Cerebellar nuclear complex (tissue), 1 donor: ENCODE measurements at regions not wholly inside any gene's neighbourhood (a gene's known extent, or its start where the extent isn't known, plus 50 kb on each side); places are given as distances from the start of the nearest gene placed in this dataset.

Source experiments
- DNase-seq, 2 experiments: peaks; one replicate each; lab custom pipeline; 2025; lab: John Stamatoyannopoulos, UW

GRCh38 chr2:120425014-120425413 is 79.1 kb downstream of the INHBB start:
- no peak for DNase-seq

GRCh38 chr2:120428748-120429147 is 82.8 kb downstream of the INHBB start:
- DNase-seq, result no peak

- no peak for DNase-seq
Observed at GRCh38 chr2:120429586-120430500, 83.9 kb downstream of the INHBB start.

DNA sequence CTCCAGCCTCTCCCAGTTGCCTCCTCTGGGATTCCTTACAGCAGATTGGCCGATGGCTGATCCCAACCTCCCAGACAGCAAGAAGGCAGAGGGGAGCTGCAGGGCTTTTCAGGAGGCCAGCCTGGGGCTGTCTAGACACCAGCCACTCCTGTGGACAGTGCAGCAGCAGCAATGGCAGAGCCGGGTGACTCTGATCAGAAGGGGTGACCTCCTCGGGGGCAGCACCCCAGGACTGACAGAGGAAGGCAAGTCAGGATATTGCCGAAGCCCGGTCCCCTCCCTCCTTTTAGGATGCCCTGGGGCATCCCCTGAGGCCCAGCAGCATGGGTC is 84.5 kb downstream of the INHBB start:
- DNase-seq, result no peak

- no peak for DNase-seq
Observed at GRCh38 chr2:120430957-120431356, 85.0 kb downstream of the INHBB start.

GRCh38 chr2:120431386-120432292 is 85.7 kb downstream of the INHBB start:
- no peak for DNase-seq

- DNase-seq, result no peak
Observed at GRCh38 chr2:120432293-120432975, 86.5 kb downstream of the INHBB start.

GRCh38 chr2:120432976-120433815 is 87.3 kb downstream of the INHBB start:
- no peak for DNase-seq

DNA sequence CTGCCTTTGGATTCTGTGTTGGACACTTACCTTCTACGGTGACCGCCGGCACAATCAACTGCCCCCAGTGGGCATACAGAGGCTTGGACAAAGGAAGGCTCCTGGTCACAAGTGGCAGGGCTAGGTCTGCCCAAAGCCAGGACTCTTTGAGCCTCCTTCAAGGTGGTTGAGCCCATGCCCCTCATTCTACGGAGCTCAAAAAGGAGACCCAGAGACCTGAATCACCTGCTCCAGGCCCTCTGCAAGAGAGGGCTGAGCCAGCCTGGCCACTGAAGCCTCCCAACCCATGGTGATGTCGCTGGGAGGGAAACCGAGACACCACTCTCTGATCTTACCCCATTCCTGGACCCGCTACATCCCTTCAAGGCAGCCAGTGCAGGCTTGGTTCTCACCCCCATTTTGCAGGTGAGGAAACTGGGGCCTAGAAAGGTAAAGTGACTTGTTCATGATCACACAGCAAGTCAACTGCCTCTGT is 87.9 kb downstream of the INHBB start:
- DNase-seq, result no peak

DNA sequence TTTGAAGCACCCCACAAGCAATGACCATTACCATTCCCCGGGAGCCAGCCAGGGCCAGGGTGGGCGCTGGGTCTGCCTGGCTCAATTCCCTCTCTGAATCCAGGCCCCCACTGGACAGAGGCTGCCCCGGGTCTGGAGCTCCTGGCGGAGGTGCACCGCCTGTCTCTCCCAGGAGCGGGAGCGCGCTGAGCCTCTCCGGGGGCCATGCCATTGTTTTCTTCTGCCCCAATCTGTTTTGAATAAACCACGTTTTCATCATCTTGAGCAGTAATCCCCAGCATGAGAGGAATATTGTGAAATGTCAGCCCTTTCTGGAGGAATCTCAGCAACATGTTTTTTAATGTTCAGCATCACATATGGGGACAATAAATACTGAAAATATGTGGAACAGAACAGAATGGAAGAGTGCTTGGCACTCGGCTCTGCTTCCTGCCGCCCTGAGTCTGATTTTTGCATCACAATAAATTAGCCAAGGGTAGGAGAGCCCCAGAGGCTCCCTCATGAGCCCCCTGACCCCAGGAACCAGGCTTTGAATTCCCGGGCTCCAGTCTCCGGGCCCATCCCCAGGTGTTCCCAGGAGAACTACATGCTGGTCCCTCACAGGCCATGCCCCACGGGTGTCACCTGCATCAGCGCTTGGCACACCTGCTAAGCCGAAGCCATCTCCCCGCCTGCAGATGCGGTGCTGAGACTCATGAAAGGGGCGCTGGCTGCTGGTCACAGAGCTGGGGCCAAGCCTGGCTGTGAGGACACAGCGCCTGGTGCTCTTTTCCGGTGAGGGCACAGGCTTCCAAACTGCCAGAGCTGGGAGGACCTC is 88.8 kb downstream of the INHBB start:
- DNase-seq, result no peak

DNA sequence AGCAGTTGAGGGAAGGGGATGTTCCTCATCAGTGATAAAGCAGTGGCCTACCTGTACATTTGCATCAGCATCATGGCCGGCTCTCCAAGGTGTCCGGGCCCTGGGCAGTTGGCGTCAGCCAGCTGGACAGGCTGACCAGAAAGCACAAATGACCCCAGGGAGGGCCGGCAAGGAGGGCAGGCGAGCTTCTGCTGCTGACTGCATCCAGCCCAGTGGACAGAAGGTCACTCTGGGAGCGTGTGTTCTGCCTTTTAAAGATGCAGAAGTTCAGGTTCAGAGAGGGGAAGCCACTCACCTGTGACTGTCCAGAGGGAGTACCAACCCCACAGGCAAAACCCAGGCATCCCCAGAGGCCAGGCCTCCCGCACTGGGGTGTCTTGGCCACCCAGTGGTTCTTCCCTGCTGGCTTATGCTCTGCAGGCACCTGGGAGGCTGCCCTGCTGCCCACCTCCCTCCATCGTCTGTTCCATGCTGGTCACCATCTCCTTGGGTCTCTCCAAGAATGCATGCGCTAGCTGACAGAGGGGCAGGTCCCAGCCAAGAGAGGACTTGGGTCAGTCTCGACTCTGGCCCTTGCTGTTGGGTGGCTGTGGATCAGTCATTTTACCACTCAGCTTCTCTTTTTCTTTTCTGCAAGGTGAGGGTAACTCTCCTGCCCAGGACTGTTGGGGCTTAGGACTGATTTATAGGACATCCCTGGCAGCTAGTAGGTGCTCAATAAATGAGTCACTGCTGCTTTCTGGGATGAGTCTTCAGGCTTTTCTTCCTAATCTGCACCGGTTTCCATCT is 89.9 kb downstream of the INHBB start:
- no peak for DNase-seq

DNA sequence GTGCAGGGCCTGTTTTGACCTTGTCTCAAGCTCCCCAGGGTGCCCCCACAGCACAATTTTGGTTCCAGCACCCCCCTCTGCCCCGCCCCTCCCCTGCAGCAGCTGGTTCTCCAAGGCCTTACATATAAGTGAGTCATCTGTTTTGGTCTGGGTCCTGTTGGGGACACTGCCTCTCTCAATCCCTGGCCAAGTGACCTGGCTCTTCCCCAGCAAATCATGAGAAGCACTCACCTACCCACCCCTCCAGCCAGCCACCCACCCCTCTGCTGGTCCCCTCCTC is 90.5 kb downstream of the INHBB start:
- no peak for DNase-seq

- no peak for DNase-seq
Observed at GRCh38 chr2:120436885-120437603, 91.1 kb downstream of the INHBB start.

DNA sequence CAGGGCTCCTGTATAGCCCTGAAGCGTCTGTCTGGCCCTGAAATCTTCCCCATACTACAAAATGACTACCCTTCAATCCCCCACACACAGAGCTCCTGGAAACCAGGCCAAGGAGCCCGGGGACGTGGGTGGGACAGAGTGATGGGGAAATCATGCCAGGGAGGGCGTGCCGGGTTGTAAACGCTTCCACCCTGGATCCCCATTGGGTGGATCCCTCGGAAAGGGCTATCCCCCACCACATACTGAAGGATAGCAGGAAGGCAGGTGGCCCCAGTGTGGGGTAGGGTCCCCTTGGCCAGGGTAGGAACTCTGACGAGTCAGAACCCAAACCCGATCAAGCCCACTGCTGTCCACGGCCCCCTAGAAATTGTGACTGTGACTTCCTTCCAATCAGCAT is 91.7 kb downstream of the INHBB start:
- DNase-seq, result no peak

DNA sequence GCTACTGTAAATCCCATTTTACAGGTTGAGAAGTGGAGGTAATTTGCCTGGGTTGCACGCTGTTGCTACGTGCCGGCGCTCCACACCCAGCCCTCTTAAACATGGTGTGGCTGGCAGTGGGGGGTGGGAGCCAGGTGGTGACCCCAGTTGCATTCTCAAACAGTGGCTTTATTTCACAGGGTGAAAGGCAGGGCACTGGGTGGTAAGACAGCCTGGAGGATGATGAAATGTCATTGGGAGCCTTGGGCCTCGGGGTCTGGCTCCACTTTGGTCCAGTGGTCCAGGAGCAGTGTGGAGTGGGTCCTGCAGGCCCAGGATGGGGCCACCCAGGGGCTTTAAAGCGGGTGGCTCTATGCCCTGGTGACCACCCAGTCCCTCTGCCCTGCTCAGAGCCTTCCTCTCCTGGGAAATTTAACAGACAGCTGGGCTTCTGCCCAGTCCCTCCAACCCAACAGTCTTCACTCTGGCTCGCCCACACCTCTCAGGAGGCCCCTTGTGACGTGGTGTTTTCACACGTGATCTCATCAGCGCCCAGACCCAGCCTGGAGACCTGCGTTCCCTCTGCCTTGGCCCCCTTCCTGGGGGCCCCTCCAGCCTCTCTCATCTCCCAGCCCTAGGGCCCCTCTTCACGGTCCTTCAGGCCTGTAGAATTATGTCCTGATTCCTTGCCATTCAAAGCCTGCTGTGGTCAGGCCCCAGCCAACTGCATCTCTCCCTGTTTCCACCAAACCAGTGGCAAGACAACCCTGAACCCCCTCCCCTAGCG is 92.5 kb downstream of the INHBB start:
- DNase-seq, result no peak

DNA sequence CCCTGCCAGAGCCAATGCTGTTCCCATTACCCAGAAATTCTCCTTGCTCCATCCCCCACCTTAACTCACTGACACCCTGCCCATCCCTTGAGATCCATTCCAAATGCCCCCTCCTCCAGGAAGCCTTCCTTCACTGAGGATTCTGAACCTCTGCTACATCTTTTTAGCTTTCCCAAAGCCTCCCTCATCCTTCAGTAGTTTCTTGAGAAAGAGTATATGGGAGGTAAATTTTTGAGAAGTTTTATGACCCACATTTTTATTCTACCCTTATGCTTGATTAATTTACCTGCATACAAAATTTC is 93.1 kb downstream of the INHBB start:
- no peak for DNase-seq

GRCh38 chr2:120439637-120440384 is 93.9 kb downstream of the INHBB start:
- DNase-seq, result no peak
